Breast epithelium (tissue), 3 donors: ENCODE measurements at regions not wholly inside any gene's neighbourhood (a gene's known extent, or its start where the extent isn't known, plus 50 kb on each side); places are given as distances from the start of the nearest gene placed in this dataset.

Source experiments
- CTCF ChIP-seq, 3 donors: fragments of 450-650 bp; IDR thresholded peaks; one replicate each; pipeline ENCODE4 v1.5.1; 2016 to 2017; ENCODE audit warnings: antibody characterized with exemption in 3 of 3, mild to moderate bottlenecking in 3 of 3, moderate library complexity in 3 of 3
- POLR2AphosphoS5 ChIP-seq, 3 donors: sonication (generic); formaldehyde crosslinking; IDR thresholded peaks; one replicate each; pipeline ENCODE4 v1.6.1; 2017; ENCODE audit warnings: antibody characterized with exemption in 3 of 3

GRCh38 chr18:30277676-30278075 lies 764.9 kb downstream of the DSC3 start:
- TF ChIP-seq CTCF (IDR thresholded peaks at IDR 0.05): no peak
- no peak for TF ChIP-seq POLR2AphosphoS5 (IDR thresholded peaks at IDR 0.05)
